ENCODE measurements at regions not wholly inside any gene's neighbourhood (a gene's known extent, or its start where the extent isn't known, plus 50 kb on each side); places are given as distances from the start of the nearest gene placed in this dataset.
"Not testable (repeated sequence)": the region's sequence is repeated elsewhere in the genome, so short reads cannot be mapped to it uniquely, and the experiment has no call there.

GRCh38 chr5:118468085-118468484 is 520.3 kb downstream of the DTWD2 start:
- no peak for DNase-seq (ENCODE audit: low read depth)

- DNase-seq (ENCODE audit: low read depth): no peak
These were observed 521.2 kb downstream of the DTWD2 start for GRCh38 chr5:118467103-118467502.

- DNase-seq (ENCODE audit: low read depth): no peak
These were observed 521.9 kb downstream of the DTWD2 start for GRCh38 chr5:118466418-118466817.

DNA sequence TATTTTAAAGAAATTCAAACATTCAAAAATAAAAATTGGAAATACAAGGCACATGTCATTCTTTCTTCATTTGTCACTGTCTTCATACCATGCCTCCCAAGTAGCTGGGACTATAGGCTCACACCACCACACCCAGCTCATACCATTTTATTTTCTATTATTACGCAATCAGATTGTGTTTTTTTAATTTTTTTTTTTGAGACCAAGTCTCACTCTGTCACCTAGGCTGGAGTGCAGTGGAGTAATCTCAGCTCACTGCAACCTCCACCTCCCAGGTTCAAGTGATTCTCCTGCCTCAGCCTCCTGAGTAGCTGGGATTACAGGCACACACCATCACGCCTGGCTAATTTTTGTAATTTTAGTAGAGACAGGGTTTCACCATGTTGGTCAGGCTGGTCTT is 526.1 kb downstream of the DTWD2 start:
- not testable (repeated sequence) for DNase-seq (ENCODE audit: low read depth)

DNA sequence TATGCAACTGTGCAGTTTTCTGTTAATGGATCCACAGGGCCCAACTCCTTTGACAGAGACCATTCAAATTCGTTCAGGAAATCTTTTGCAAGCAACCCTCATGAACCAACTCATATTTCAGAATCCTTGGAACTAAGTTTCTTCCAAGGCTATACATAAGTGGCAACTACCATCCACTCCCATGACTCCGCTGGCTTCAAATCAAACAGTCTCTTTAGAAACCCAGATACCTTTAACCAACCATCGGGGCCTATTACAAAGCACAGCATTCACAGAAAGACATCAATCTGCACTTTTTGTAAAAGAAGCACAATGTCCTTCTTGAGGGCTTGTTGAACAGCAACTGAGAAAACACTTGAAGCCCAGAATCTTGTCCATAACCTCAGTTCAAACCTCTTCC is 526.9 kb downstream of the DTWD2 start:
- no peak for DNase-seq (ENCODE audit: low read depth)

GRCh38 chr5:118459490-118459889 is 528.9 kb downstream of the DTWD2 start:
- DNase-seq (ENCODE audit: low read depth): no peak

DNA sequence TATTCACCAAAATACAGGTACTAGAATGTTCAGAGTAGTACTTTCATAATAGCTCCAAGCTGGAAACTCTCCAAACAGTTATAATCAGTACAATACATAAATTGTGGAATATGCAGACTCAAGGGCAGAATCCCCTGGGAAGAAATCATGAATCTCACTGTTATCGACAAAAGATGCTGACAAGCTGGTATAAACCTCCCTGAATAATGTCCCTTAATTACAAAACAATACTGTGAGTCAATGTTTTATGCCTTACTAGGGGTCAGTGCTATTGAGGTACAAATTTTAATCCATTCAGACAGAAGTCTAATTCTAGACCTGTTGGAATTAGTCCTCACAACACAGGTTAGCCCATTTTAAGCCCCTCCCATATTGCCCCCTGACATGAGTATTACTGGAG is 532.3 kb downstream of the DTWD2 start:
- no peak for DNase-seq (ENCODE audit: low read depth)

DNA sequence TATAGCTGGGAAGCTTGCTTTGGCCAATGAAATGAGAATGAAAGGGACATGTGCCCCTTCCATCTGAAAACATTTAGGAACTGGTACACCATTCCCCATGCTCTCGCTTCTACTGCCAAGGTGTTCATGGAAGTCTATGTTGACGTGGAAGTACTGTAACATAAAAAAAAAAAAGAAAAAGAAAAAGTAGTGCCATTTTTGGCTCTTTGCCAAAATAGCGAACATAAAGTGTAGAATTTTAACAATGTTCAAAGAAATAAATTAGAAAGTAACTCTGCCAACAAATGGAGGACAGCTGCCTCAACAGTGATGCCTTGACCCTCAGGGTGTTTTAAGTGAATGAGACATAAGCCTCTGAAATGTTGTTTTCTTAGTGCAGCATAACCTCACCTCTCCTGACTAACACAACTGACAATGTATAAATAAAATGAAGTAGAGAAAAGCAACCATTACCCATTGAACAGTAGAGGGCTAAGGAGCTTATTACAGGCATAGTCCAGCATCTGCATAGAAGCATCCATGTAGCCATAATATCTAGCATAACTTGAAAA is 536.6 kb downstream of the DTWD2 start:
- DNase-seq (ENCODE audit: low read depth): no peak

- no peak for DNase-seq (ENCODE audit: low read depth)
These were observed 537.6 kb downstream of the DTWD2 start for GRCh38 chr5:118450554-118451332.

DNA sequence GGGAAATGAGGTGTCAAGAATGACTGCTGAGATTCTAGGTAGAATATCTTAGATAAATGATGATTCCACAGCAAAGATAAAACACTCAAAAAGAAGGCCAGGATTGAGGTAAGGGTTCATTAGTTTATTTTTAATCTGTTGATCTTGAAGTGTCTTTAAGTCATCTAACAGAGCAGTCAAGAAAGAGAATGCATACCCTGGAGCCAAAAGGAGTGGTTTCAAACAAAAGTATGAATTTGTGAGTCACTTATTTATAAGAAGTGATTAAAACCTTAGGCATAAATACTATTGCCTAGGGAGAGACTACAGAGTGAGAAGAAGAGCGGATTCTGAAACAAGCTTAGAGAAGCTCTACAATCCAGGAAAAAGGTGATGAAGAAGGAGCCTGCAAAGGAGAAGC is 541.0 kb downstream of the DTWD2 start:
- DNase-seq (ENCODE audit: low read depth): no peak

GRCh38 chr5:118441956-118442355 is 546.4 kb downstream of the DTWD2 start:
- DNase-seq (ENCODE audit: low read depth): no peak

GRCh38 chr5:118441034-118441433 is 547.3 kb downstream of the DTWD2 start:
- DNase-seq (ENCODE audit: low read depth): no peak

DNA sequence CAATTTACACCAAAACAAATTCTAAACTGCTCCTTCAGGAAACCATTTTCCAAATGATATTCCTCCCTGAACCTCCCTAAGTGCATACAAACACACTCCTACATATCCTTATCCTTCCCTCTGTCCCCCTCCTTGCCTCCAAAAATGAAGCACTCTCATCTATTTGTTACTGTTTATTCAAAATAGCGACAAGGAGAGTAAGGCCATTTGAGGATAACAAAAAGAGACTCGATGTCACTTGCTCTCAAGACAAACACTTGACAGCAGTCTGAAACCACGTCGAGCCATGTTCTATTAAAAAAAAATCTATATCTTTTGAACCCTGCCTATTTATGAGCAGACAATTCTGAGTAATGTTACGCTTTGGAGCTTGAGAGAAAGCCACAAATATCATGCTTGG is 547.9 kb downstream of the DTWD2 start:
- DNase-seq (ENCODE audit: low read depth): no peak

DNA sequence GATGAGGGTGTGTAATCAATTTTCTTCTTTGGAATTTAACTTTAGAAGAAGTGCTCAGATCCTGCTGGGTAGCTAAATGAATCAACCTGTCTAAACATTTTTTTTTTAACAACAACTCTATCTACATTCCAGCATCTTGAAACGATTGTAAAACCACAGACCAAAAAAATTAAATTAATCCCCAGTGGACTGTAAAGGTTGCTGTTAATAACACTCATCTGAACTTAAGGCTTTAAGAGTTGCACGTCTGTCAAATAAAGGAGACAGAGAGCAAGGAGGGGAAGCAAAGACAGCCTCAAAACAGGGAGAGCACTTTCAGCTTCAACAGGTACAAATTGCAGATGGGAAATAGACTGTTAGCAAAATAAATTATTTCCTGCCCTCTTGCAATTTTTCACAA is 548.5 kb downstream of the DTWD2 start:
- no peak for DNase-seq (ENCODE audit: low read depth)

DNA sequence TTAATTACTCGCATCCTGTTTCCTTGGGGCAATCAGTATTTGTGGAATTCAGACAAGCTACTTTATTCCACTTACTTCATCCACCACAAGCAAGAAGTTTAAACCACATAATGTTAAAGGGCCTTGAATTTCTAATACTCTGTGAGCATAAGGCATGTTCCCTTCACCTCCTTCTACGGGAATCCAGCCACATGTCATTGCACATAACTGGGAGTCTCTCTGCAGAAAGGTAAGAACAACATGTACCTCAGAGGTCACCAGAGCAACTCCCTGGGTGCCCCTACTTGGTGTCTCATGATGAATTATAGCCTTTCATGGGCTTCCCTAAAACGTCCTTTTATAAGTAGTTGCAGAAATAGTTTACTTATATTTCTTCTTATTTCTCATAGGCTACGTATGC is 553.2 kb downstream of the DTWD2 start:
- no peak for DNase-seq (ENCODE audit: low read depth)

DNA sequence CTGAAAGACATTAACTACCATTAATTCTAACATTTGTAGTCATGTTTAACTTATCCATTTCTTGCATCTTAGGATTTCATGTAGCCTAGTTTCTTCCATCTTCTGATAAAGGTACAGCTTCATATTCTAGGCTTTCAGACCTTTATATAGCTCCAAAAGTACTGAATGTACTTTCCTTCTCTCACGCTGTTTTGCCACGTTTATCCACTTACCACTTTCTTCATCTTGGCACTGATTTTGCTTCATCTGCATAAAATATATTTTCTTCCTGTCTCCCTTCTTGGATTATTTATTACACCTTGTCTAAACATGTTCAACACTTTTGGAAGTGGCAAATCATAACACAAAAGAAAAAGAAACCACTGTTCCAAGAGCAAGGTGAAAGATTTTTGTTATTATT is 553.8 kb downstream of the DTWD2 start:
- no peak for DNase-seq (ENCODE audit: low read depth)

DNA sequence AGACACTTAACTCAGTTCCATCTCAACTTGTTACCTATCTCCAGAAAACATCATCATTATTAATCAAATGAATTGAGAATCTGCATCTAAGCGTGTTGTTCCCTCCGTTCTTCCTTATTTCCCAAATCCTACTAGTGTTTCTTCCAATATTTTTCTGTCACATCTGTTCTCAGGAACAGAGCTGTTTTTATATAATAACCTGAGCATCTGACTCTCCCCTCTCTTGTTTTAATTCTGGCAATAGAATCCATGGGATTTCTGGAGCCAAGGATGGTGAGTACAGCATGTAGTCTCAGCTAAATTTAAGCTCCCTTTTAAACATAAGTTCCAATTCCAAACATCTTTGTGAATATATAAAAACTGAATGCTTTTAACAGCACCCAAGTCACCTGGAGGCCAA is 558.3 kb downstream of the DTWD2 start:
- DNase-seq (ENCODE audit: low read depth): no peak

- DNase-seq (ENCODE audit: low read depth): no peak
These were observed 580.4 kb downstream of the DTWD2 start for GRCh38 chr5:118407958-118408357.

GRCh38 chr5:118405650-118406061 is 582.7 kb downstream of the DTWD2 start:
- DNase-seq (ENCODE audit: low read depth): no peak

GRCh38 chr5:118397236-118397635 is 591.1 kb downstream of the DTWD2 start:
- no peak for DNase-seq (ENCODE audit: low read depth)

- no peak for DNase-seq (ENCODE audit: low read depth)
These were observed 595.9 kb downstream of the DTWD2 start for GRCh38 chr5:118392491-118392890.

DNA sequence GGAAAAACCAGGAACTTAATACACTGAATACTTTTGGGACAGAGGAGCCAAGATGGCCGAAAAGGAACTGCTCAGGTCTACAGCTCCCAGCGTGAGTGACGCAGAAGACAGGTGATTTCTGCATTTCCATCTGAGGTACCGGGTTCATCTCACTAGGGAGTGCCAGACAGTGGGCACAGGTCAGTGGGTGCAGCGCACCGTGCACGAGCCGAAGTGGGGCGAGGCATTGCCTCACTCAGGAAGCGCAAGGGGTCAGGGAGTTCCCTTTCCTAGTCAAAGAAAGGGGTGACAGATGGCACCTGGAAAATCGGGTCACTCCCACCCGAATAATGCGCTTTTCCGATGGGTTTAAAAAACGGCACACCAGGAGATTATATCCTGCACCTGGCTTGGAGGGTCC is 605.4 kb downstream of the DTWD2 start:
- not testable (repeated sequence) for DNase-seq (ENCODE audit: low read depth)

GRCh38 chr5:118379470-118379869 is 608.9 kb downstream of the DTWD2 start:
- no peak for DNase-seq (ENCODE audit: low read depth)

DNA sequence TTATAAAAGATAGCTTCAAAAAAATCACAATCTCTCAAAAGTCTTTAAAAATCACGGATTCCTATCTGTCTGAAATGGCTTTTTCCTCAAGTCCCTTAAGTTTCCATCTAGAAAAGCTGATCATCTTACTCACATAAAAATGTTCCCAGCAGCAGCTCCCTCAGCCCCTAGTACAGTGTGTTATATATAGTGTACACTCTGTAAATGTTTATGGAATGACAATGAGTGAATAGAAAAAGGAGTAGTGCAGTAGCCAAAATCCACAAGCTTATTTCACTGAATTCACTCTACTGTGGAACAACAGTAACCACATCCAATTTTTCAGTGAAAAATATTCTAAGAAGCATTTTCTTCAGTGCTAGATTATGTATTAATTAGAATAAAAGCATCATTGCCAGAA is 609.4 kb downstream of the DTWD2 start:
- DNase-seq (ENCODE audit: low read depth): no peak
